ENCODE measurements at regions not wholly inside any gene's neighbourhood (a gene's known extent, or its start where the extent isn't known, plus 50 kb on each side); places are given as distances from the start of the nearest gene placed in this dataset.
"Not testable (repeated sequence)": the region's sequence is repeated elsewhere in the genome, so short reads cannot be mapped to it uniquely, and the experiment has no call there.

- Histone ChIP-seq H3K9me3 (no peaks in the 10 kb centered on the region), H3K4me1 (no peaks in the 10 kb centered on the region), H3K27ac (no peak overlapping the region), H3K36me3 (no peaks in the 10 kb centered on the region), H3K4me3 (no peak overlapping the region), H3K27me3 (no peaks in the 10 kb centered on the region)
- intact Hi-C loops (cut with DNase I): no loop called here
- no peak for TF ChIP-seq CTCF (IDR thresholded peaks at IDR 0.05)
- DNase-seq: no peak
- no peak for ATAC-seq
Observed at GRCh38 chr3:96331341-96331740, 483.1 kb upstream of the EPHA6 start.

- Histone ChIP-seq H3K27me3 (no peaks in the 10 kb centered on the region), H3K36me3 (no peaks in the 10 kb centered on the region), H3K9me3 (no peaks in the 10 kb centered on the region), H3K4me1 (no peaks in the 10 kb centered on the region), H3K4me3 (no peak overlapping the region), H3K27ac (no peak overlapping the region)
- ATAC-seq (no peak), DNase-seq (no peak)
- intact Hi-C loops (cut with DNase I): no loop called here
- TF ChIP-seq CTCF (IDR thresholded peaks at IDR 0.05): no peak
Observed at GRCh38 chr3:96334779-96335178, 479.6 kb upstream of the EPHA6 start.

- ATAC-seq (no peak), DNase-seq (no peak)
- no peak for TF ChIP-seq CTCF (IDR thresholded peaks at IDR 0.05)
- Histone ChIP-seq H3K36me3 (no peaks in the 10 kb centered on the region), H3K27ac (no peak overlapping the region), H3K4me1 (no peaks in the 10 kb centered on the region), H3K4me3 (no peak overlapping the region), H3K27me3 (no peaks in the 10 kb centered on the region), H3K9me3 (no peaks in the 10 kb centered on the region)
- intact Hi-C loops (cut with DNase I): no loop called here
Observed at GRCh38 chr3:96347289-96347688, 467.1 kb upstream of the EPHA6 start.

- H3K27me3 ChIP-seq; ATAC-seq; H3K9me3 ChIP-seq; H3K4me3 ChIP-seq; H3K36me3 ChIP-seq; H3K4me1 ChIP-seq; intact Hi-C loops (cut with DNase I); H3K27ac ChIP-seq; DNase-seq: not testable (repeated sequence)
Observed at GRCh38 chr3:96351598-96351997, 462.8 kb upstream of the EPHA6 start.

GRCh38 chr3:96354106-96354505, 460.3 kb upstream of the EPHA6 start:
- Histone ChIP-seq H3K36me3 (no peaks in the 10 kb centered on the region), H3K27me3 (no peaks in the 10 kb centered on the region), H3K4me1 (no peaks in the 10 kb centered on the region), H3K4me3 (no peak overlapping the region), H3K27ac (no peak overlapping the region), H3K9me3 (no peaks in the 10 kb centered on the region)
- intact Hi-C loops (cut with DNase I): no loop called here
- ATAC-seq (no peak), DNase-seq (no peak)
- TF ChIP-seq CTCF (IDR thresholded peaks at IDR 0.05): no peak

GRCh38 chr3:96354742-96355141, 459.7 kb upstream of the EPHA6 start:
- no peak for TF ChIP-seq CTCF (IDR thresholded peaks at IDR 0.05)
- Histone ChIP-seq H3K27me3 (no peaks in the 10 kb centered on the region), H3K36me3 (no peaks in the 10 kb centered on the region), H3K9me3 (no peaks in the 10 kb centered on the region), H3K4me1 (no peaks in the 10 kb centered on the region), H3K27ac (no peak overlapping the region), H3K4me3 (no peak overlapping the region)
- ATAC-seq (no peak), DNase-seq (no peak)
- intact Hi-C loops (cut with DNase I): no loop called here

All from left lung (tissue), 4 donors.